ENCODE measurements at regions not wholly inside any gene's neighbourhood (a gene's known extent, or its start where the extent isn't known, plus 50 kb on each side); places are given as distances from the start of the nearest gene placed in this dataset.

DNA sequence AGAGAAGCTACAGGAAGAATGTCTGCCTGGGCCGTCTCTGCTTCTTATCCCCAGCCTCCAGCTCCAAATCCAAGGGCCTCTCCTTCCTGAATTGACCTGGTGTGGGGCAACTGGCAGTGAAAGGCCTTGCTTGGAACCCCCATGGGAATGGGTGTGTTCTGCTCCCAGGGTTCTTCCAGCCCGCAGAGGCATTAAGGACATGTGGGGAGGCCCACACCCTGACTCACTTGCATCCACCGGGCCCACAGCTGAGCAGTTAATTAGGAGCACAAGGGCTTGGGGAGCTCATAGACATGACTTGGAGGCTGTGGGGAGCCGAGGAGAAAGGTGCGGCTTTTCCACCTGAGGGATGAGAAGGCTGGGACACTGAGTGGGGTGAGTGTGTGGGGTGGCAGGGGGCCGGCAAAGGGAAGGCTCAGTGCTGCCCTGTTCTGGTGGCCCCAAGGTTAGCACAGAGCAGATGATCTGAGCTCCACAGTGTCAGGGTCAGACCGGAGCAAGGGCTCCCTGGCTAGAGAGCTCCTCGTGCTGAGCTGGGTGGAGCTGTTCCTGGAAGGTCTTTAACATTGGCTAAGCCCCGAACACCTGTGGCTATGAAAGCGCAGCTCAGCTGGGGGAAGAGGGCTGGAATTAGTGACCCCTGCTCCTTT, 64.5 kb upstream of the NECTIN1 start:
- no peak for DNase-seq

DNA sequence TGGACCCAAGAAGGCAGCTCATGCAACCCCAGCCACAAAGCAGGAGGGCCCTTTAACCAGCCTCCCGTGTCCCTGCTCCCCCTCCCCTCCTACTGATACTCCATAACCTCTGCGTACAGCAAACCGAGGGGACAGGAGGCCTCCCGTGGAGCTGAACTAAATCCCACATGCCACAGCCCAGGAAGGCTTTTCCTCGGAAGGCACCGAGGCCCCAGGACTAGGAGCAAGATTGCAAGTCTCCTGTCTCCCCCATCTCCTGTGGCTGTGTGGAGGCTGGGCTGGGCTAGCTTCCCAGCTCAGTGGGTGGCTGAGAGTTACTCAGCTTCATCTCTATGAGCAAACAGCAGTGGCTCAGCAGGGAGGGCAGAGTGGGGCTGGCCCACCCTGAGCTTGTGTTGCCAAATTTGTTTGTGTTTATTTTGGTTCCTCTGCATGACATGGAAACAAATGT, 62.7 kb upstream of the NECTIN1 start:
- DNase-seq, result no peak

DNA sequence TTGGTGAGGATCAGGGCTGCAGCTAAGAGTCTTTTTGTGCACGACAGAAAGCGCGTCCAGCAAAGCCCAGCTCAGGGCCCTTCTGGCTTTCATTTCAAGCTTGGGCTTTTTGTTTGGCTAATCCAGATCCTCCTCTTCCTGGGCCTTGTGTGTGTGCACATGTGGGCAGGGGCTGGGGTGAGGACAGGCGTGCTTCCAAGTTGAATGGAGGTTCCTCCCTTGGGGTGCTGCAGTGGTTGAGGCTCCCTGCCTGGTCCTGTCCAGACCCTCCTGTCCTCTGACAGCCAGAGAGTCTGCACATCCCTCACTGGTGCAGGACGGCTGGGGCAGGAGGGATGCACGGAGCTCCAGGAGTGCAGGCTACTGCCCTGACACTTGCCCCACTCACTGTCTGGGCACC, 62.0 kb upstream of the NECTIN1 start:
- DNase-seq, result no peak

DNA sequence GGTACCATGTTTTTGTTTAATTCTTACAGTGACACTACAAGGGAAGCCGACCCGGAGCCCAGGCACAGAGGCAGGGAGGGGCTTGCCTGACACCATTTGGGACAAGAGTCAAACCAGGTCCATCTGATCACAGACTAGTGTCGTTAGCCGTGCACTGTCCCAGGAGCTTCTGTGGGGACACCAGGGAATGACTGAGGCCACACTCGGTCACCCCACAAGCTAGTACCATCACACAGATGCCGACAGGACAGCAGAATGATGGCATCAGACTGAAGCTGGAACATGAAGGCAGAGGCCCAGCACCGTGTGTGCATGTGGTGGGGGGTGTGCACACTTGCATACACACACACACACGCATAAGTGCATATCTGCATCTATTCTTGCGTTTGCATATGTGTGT, 61.5 kb upstream of the NECTIN1 start:
- DNase-seq, result no peak

DNA sequence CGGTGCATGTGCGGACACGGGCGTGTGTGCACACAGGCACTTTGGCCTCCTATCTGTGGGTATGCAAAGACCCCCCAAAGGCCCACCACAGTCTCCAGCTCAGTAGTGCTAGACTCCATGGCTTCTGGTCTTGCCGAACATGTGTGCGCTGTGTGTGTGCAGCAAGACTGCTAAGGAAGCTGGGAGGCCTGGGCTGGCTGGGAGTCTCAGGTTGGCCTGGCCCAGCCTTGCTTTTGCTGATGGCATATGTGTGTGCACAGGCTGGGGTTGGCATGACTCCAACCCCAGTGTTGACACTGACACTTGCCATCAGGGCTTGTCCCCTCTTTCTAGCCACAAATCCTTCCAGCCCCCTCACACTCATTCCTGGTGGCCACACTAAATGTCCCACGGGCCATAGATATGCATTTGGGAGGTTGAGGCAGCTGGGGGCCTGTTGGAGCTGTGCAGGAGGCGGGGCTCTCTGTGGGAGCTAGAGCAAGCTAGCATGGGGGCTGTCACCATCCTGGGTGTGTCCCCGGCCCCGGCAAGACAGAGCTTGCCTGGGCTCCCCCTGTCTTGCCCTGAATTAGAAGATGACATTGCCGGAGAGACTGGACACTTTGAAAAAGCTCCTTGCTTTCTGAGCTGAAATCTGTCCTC, 60.9 kb upstream of the NECTIN1 start:
- DNase-seq, result no peak

DNA sequence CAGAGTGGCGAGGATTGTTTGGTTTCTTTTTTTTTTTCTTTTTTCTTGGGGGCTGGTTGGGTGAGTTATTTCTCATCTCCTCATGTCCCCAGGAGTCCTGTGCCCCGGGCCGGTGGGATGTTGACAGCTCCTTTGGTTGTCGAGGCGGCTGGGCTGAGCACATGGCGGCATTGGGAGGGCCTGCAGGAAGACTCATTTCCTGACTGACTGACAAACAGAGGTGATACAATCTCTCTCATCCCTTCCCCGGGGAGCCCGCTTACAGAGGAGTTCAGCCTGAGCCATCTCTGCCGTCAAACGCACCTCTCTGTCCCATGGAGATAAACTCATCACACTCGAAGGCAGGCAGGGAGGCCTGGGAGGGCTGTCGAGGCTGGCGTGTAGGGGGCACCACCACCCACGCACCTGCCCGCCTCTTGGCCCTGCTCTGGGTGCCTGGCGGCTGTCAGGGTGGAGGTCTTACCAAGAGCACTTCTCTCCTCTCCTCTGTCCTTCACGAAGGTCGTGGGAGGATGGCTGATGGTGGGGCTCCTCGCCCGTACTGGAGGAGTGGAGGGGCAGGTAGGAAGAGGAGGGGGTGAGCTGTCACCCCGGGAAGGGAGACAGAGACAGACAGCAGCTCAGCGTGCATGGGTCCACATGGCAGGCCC, 60.0 kb upstream of the NECTIN1 start:
- DNase-seq, result no peak

DNA sequence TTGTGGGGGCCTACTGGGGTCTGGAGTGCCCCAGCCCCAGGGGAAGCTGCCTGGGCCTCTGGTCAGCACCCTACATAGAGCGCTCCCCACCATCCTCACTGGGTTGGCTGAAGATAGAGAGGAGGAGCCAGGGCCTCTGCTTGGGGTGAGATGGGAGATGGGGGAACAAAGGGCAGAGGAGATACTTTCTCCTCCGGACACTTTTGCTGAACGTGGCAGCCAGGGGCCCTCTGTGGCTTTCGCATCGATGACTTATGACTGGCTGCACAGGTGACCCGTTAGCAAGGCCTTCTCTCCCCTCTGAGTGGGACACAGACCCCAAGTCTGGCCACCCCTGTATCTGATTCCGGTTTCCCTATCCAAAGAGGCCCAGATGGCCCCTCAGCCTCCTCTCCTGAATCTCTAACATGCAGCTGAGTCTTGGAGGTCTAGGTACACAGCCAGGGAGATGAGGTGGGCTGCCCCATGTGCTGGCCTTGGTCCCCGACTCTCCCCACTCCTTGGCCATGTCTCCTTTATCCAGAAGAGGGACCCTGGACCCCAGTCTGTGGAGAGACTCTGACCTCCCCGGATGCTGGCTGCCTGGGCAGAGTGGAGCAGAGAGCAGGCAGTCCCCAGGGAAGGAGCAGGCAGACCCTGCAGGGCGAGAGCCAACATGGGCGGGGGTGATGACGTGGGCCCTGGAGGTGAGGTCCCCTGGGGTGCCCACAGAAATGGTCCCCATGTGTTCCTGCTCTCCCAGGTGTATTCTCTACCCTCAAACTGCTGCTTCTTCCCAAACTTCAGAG, 59.3 kb upstream of the NECTIN1 start:
- no peak for DNase-seq

DNA sequence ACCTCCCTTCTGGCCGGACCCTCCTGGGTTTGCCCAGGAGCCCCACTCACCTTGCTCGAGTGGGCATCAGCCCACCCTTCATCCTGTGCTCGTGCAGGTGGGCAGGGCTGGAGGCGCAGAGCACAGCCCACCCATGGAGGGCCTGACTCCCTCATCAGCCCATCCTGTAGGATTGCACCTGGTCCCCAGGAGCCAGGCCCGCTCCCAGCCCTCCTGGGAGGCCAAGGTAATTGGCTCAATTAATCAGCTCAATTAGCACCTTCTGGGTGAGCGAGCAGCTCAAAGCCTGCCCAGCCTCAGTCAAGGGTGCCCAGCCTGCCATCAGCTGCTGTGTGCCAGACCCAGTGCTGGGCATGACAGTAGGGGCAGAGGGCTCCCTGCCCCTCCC, 58.1 kb upstream of the NECTIN1 start:
- DNase-seq, result no peak

DNA sequence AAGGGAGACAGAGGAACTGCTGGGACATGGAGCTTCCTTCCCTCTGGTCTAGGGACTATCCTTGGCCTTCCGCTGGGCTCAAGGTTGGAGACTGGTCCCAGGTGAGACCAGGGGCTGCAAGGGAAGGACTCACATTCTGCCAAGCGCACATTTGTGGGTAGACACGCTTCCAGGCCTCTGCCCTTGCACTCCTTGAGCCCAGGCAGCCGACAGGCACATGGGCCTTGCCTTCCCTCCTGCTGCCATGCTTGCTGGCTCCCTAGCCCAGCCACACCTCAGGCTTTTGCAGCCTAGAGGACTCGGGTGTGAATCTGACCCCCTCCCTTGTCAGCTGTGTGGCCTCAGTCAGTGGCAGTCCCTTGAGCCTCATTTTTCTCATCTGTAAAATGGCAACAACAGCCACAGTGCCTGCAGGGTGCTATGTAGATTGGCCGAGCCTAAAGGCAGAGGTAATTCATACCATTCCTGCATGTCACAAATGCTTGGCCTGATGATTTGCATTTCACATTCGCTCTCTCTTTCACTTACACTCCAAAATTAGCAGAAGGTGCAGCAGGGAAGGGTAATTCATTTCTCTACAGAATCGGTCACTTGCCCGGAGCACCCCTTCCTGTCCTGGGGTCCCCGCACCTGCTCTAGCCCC, 57.6 kb upstream of the NECTIN1 start:
- DNase-seq, result no peak

DNA sequence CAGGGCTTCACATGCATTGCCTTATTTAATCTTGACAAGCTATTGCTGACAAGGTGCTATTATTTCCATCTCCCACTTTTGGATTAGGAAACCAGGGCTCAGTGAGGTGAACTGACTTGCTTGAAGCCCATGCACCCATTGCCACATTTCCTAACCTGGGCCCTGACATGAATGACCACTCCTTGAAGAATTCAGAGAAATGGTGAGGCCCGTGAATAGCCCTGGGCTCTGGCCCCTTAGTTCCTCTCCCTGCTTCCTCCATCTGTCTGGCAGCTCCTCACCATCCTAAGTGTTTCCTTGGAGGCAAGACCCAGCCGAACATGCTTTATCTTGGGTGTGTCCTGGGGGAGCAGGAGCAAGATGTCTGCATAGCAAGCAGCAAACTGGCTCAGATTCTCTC, 56.1 kb upstream of the NECTIN1 start:
- DNase-seq, result no peak

DNA sequence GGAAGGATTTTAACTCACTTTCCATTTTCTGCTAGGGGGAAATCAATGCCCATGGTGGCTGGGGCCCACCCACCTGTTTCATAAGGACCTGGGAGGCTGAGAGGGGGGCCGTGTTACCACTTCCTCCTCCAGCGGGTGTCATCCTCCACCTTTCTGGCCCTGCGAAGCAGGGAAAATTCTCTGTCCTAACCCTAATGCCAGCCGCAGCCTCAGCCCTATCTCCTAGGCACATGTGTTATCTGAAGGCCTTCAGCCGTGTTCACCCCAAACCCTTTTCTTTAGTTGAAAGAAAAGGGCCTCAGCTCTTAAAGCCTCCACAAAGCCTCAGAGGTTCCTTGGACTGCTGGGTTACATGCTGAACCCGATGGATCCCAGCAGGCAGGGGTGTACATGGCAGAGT, 55.4 kb upstream of the NECTIN1 start:
- DNase-seq, result no peak

DNA sequence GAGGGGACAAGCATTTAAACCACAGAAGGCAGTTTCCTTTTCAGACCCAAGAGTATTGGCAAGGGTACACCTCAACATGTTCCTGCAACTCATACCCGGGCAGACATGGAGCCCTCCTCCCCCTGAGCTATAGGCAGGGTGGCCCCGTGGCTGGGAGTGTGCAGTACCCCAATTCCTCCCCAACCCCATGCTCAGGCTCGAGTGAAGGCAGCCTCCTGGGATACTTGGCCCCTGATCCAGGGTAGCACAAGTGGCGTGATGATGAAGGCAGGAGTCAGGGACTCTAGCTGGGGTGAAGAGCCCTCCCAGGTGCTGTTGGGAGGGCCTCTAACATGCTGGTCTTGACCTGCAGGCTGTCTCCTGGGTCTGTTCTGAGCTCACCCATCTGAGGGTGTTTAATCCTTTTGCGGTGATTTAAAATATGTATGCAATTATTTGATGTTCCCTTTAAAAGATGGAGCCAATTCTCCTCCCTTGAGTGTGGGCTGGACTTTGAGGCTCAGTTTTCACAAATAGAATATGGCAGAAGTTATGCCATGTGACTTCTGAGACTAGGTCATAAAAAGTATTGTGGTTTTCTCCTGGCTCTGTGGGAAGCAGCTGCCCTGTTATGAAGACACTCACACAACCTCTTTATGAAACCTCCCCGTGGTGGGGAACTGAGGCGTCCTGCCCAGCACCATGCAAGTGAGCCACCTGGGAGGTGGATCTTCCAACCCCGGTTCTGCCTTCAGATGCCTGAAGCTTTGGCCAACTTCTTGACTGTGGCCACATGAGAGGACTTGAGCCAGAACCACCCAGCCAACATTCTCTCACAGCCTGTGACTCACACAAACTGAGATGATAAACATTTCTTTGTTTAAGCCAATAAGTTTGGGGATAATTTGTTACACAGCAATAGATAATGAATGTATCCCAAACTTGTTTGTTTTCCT, 54.7 kb upstream of the NECTIN1 start:
- DNase-seq, result no peak

DNA sequence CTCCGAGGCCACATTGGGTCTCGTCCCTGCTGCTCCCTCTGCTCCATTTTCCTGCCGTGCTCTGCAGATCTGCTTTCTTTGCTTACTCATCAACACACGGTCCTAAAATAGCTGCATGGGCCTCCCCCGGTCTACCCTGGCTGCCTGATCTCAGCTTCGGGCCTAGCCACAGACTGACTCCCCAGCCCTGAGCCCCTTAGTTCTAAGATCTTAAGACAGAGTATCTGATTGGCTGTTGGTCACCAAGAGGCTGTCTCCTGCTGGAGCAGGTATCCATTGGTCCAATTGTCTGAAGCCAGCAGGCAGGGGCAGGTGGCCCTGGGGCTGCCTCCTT, 53.7 kb upstream of the NECTIN1 start:
- DNase-seq, result no peak

DNA sequence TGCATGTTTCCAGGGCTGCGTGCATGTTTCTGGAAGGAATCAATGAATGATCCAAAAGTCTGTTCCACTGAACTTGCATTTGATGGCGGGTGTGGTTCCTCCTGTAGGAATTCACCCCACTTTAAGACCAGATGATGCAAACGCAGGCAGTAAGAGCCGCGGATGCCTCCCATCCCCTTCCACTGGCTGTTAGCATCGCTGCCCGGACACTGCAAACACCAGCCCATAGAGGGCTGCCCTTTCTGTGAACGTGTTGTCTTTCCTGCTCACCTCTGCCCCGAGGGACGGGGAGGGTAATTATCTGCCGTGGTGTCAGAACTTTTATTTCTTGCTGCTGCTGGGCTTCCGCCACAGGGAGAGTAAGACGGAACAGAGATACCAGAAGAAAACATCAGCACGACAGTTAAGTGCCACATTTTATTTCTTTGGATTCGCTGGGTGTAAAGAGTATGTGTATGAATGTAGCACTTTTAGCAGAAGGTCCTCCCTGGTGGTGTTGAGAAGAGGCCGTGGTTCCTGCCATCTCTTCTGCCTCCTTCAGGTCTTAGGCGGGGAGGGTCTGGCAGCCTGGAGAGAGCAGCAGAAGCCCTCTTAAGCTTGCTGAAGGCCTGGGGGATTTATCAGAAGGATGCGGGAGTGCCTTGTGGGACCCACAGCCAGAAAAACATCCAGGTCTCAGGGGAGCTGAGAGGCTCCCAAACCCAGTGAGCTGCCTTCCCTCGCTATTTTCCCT, 53.2 kb upstream of the NECTIN1 start:
- no peak for DNase-seq

DNA sequence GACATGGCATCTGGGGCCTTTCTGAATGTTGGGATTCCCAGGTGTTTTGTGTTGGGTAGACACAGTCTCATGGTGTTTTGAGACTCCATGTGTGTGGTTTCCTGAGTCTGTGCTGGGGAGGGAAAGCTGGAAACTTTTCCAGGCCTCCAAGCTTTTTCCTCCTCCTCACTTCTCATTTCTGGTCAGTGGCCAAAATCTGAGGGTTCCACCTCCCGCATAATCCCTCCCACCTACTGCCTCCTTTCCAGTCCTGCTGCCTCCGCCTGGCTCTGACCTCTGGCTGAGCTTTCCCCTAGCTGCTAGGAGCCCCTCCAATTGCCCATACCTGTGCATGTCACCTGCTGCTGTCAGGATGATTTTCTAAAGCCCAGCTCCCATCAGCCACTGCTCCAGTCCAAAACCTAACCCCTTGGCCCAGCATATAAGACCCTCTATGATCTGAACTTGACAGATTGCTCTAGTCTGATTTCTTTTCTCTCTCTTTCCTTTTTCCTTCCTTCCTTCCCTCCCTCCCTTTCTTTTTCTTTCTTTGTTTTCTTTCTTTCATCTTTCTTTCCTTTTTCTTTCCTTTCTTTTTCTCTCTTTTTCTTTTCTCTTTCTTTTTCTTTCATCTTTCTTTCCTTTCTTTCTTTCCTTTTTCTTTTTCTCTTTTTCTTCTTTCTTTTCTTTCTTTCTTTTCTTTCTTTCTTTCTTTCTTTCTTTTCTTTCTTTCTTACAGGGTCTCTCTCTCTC, 51.4 kb upstream of the NECTIN1 start:
- no peak for DNase-seq

DNA sequence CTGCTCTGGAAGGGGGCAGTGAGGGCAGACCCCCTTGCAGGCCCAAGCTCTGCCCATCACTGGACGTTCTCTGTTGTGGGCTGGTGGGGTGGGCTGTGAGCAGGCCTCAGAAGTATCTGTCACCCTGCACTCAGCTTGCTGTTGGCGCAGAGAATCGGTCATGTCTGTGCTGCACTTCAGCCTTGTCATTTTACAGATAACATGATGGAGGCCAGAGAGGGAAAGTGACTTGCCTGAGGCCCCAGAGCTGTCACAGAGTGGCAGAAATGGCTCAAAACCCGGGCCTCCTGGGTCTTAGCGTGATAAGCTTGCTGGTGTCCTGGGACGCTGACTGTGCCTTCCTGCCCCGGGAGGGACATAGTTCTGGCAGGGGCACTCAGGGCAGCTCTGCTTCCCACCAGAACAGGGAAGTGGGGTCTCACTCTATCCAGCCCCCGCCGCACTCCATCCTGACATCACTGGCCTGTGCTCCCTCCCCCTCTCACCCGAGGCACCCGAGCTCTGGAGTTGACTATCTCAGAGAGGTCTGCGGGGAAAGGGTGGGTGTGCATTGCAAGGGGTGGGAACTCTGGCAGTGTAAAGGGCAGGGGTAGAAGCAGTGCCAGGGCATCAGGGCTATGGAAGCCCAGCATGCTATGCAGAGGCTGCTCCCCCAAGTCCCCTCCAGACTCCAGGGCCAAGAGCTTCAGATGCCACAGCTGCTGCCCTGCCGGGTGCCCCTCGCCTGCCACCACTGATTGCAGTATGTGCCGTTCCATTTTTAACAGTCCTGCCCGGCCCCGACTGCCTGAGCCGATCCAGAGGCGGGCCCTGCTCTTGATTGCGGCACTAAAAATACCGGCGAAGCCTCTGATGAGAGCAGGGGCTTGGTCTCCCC, 50.4 kb upstream of the NECTIN1 start:
- DNase-seq, result no peak

All from left kidney (tissue), 1 donor.